GM13976 (cell line): ENCODE measurements at regions not wholly inside any gene's neighbourhood (a gene's known extent, or its start where the extent isn't known, plus 50 kb on each side); places are given as distances from the start of the nearest gene placed in this dataset.

Experiments
- DNase-seq: peaks from one replicate; pipeline ENCODE4 v3.0.0; 2012; ENCODE audit warnings: low spot score
- CTCF ChIP-seq: IDR thresholded peaks from 2 replicates; pipeline ENCODE4 v1.5.1; 2012; ENCODE audit warnings: borderline replicate concordance, mild to moderate bottlenecking; ENCODE audit not compliant: insufficient read depth; ENCODE audit errors: extremely low read depth, missing control alignments, control extremely low read depth
- in situ Hi-C: fragments of 300-500 bp; cut with MboI; formaldehyde crosslinking; loops from one replicate; pipeline ENCODE4 v1.12.0; 2022; ENCODE audit warnings: low sequenced_read_pairs, mixed read lengths, inconsistent platforms; ENCODE audit not compliant: unreplicated experiment

GRCh38 chr7:46411236-46411635 lies 490.2 kb upstream of the IGFBP3 start:
- no peak for DNase-seq
- in situ Hi-C loops: no loop called here
- TF ChIP-seq CTCF: no peak

GRCh38 chr7:46407125-46407524 lies 486.1 kb upstream of the IGFBP3 start:
- in situ Hi-C loops: no loop called here
- no peak for TF ChIP-seq CTCF
- DNase-seq: no peak

- no peak for DNase-seq
- no peak for TF ChIP-seq CTCF
- in situ Hi-C loops: no loop called here
Measured at GRCh38 chr7:46397591-46397990, 476.5 kb upstream of the IGFBP3 start.

DNA sequence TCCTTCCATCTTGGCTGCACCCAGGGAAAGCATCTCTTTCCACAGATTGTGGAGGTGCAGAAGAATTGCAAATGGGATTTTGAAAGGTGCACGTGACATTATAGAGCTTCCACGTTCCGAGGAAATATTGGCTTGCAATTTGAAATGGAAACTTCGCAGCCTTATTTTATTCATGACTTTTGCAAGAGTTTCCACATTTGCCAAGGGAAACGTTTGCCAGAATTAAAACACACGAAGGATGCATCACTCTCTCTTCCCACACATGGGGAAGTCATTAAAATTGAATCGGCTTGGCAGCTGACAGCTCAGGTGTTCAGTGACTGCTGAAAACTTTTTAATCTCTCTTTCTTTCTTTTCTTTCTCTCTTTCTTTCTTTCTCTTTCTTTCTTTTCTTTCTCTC lies 475.4 kb upstream of the IGFBP3 start:
- no peak for DNase-seq
- in situ Hi-C loops: no loop called here
- no peak for TF ChIP-seq CTCF

DNA sequence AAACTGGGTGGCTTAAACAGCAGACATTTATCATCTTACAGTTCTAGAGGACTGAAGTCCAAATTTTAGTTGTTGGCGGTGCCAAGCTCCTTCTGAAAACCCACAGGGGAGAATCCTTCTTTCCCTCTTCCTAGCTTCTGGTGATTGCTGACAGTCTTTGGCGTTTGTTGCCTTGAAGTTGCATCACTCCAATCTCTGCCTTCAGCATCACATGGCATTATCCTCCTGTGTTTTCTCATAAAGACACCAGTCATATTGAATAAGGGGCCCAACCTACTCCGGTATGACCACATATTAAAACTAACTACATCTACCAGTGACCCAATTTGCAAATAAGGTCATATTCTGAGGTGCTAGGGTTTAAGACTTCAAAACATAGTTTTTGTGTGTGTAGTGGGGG lies 472.1 kb upstream of the IGFBP3 start:
- in situ Hi-C loops: no loop called here
- DNase-seq: no peak
- no peak for TF ChIP-seq CTCF

DNA sequence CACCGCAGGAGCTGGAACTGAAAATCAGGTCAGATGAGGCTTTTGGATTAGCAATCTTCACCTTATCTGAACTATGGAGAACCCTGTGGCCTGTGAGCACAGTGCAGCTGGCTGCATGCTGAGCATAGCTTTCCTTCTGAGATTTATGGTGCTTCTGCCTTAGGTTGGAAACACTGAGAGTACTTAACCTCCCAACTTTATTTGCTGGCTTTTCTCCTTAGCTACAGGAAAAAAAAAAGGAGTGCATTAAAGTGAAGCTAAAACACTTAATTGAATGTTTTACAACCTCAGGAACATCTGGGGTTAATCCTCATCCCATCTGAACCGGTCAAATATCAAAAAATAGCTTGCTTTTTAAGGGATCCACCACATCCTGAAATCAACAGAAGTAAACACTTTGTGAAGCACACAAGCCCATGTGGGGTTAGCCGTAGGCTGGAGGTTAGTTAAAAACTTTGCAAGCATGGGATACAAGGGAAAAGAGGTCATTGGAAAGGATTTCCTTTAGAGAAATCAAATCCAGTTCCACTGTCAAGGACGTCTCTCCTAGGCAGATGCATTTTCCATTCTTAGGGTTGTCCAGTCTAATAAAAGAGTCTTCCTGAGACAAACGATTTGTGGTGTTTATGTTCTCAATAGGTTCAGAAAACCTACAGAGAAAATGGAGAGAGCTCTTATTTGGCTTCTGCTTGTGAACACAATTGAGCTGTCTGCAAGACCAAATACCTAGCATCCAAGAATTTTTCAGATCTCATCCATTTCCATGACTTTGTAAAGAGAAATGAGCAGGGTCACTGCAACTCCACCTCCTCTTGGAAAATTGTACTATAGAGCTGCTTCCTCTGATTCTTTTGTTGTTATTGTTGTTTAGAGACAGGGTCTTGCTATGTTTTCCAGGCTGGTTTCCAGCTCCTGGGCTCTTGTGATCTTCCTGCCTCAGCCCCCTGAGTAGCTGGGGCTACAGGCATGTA lies 470.4 kb upstream of the IGFBP3 start:
- in situ Hi-C loops: no loop called here
- no peak for DNase-seq
- TF ChIP-seq CTCF: no peak
